ENCODE measurements at regions not wholly inside any gene's neighbourhood (a gene's known extent, or its start where the extent isn't known, plus 50 kb on each side); places are given as distances from the start of the nearest gene placed in this dataset.

DNA sequence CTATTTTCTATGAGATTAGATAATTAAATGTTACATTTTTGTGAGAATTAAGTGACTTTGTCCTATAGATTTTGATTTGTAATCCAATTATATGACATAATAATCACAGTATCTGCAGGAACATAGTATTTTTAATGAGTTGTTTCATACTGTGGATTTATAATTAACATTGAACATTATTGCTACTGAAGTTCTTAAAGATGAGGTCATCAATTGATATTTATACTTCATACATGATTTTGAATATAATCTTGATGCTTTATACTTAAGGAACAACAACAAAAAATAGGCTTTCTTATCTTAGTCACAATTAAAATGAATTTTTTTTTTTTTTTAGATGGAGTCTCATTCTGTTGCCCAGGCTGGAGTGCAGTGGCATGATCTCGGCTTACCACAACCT, 846.6 kb downstream of the SI start:
- Histone ChIP-seq H3K27ac (ENCODE audit: low read depth, low read length) (no peak overlapping the region), H3K27me3 (ENCODE audit: control insufficient read depth, low read length) (no peaks in the 10 kb centered on the region), H4K20me1 (ENCODE audit: control insufficient read depth, insufficient read depth, low read depth, low read length) (no peaks in the 10 kb centered on the region), H3K4me2 (ENCODE audit: low read length) (no peak overlapping the region), H3K4me3 (ENCODE audit: low read length) (no peak overlapping the region), H3K9me2 (replicated peaks; ENCODE audit: control insufficient read depth, low read length) (no peaks in the 10 kb centered on the region), H3K36me3 (ENCODE audit: control insufficient read depth, low read length) (no peaks in the 10 kb centered on the region), H3K9me3 (ENCODE audit: control insufficient read depth, insufficient read depth, low read length) (no peaks in the 10 kb centered on the region), H3F3A (ENCODE audit: control insufficient read depth, insufficient read depth) (no peaks in the 10 kb centered on the region), H3K79me2 (ENCODE audit: control insufficient read depth, low read length) (no peaks in the 10 kb centered on the region), H3K4me1 (ENCODE audit: control insufficient read depth, low read length) (no peaks in the 10 kb centered on the region)
- TF ChIP-seq, protein P1, sequence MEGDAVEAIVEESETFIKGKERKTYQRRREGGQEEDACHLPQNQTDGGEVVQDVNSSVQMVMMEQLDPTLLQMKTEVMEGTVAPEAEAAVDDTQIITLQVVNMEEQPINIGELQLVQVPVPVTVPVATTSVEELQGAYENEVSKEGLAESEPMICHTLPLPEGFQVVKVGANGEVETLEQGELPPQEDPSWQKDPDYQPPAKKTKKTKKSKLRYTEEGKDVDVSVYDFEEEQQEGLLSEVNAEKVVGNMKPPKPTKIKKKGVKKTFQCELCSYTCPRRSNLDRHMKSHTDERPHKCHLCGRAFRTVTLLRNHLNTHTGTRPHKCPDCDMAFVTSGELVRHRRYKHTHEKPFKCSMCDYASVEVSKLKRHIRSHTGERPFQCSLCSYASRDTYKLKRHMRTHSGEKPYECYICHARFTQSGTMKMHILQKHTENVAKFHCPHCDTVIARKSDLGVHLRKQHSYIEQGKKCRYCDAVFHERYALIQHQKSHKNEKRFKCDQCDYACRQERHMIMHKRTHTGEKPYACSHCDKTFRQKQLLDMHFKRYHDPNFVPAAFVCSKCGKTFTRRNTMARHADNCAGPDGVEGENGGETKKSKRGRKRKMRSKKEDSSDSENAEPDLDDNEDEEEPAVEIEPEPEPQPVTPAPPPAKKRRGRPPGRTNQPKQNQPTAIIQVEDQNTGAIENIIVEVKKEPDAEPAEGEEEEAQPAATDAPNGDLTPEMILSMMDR (IDR thresholded peaks at IDR 0.05; ENCODE audit: low read depth, low read length, poor library complexity, severe bottlenecking): no peak
- no peak for TF ChIP-seq EZH2phosphoT487 (IDR thresholded peaks at IDR 0.05; ENCODE audit: borderline replicate concordance, low read length)

DNA sequence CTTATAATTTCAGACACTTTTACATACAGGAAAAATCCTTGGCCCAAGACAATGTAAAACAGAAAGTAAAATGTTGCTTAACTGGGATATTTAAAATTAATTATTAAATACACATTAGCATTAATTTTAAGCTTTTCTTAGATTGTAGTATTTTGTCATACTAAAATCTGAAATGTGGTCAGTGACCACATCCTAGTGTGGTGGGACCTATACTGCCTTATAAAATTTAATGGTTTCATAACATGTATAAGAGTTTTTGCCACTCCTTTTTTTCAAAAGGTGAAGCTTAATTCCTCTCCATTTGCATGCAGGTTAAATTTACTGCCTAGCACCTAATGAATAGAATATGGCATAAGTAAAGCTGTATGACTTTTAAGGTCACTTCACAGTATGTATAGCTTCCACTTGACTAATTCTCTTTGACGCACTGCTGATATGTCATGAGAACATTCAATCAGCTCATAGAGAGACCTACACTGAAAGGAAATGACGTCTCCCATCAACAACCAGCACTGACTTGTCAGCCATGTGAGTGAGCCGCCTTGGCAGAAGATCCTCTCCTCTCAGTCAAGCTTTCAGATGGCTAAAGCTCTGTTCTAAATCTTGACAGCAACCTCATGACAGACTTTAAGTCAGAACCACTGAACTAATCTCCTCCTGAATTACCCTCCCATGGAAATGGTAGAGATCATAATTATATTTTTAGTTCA, 847.8 kb downstream of the SI start:
- Histone ChIP-seq H3K4me2 (ENCODE audit: low read length) (no peak overlapping the region), H3K9me3 (ENCODE audit: control insufficient read depth, insufficient read depth, low read length) (no peaks in the 10 kb centered on the region), H3K4me1 (ENCODE audit: control insufficient read depth, low read length) (no peaks in the 10 kb centered on the region), H4K20me1 (ENCODE audit: control insufficient read depth, insufficient read depth, low read depth, low read length) (no peaks in the 10 kb centered on the region), H3K27ac (ENCODE audit: low read depth, low read length) (no peak overlapping the region), H3K79me2 (ENCODE audit: control insufficient read depth, low read length) (no peaks in the 10 kb centered on the region), H3K4me3 (ENCODE audit: low read length) (no peak overlapping the region), H3K27me3 (ENCODE audit: control insufficient read depth, low read length) (no peaks in the 10 kb centered on the region), H3F3A (ENCODE audit: control insufficient read depth, insufficient read depth) (no peaks in the 10 kb centered on the region), H3K9me2 (replicated peaks; ENCODE audit: control insufficient read depth, low read length) (no peaks in the 10 kb centered on the region), H3K36me3 (ENCODE audit: control insufficient read depth, low read length) (no peaks in the 10 kb centered on the region)
- TF ChIP-seq, protein P1 (IDR thresholded peaks at IDR 0.05; ENCODE audit: low read depth, low read length, poor library complexity, severe bottlenecking): no peak
- TF ChIP-seq EZH2phosphoT487 (IDR thresholded peaks at IDR 0.05; ENCODE audit: borderline replicate concordance, low read length): no peak

- no peaks in the 10 kb centered on the region for H3K9me2 ChIP-seq (replicated peaks; ENCODE audit: control insufficient read depth, low read length)
- H4K20me1 ChIP-seq (ENCODE audit: control insufficient read depth, insufficient read depth, low read depth, low read length): no peaks in the 10 kb centered on the region
- TF ChIP-seq, protein P1 (IDR thresholded peaks at IDR 0.05; ENCODE audit: low read depth, low read length, poor library complexity, severe bottlenecking): no peak
- TF ChIP-seq EZH2phosphoT487 (IDR thresholded peaks at IDR 0.05; ENCODE audit: borderline replicate concordance, low read length): no peak
- H3K27ac ChIP-seq (ENCODE audit: low read depth, low read length): no peak overlapping the region
- no peak overlapping the region for H3K4me3 ChIP-seq (ENCODE audit: low read length)
- H3K9me3 ChIP-seq (ENCODE audit: control insufficient read depth, insufficient read depth, low read length): no peaks in the 10 kb centered on the region
- H3K4me2 ChIP-seq (ENCODE audit: low read length): no peak overlapping the region
- H3K27me3 ChIP-seq (ENCODE audit: control insufficient read depth, low read length): no peaks in the 10 kb centered on the region
- no peaks in the 10 kb centered on the region for H3K79me2 ChIP-seq (ENCODE audit: control insufficient read depth, low read length)
- H3K36me3 ChIP-seq (ENCODE audit: control insufficient read depth, low read length): no peaks in the 10 kb centered on the region
- no peaks in the 10 kb centered on the region for H3F3A ChIP-seq (ENCODE audit: control insufficient read depth, insufficient read depth)
- H3K4me1 ChIP-seq (ENCODE audit: control insufficient read depth, low read length): no peaks in the 10 kb centered on the region
Observed at GRCh38 chr3:164224126-164224525, 854.2 kb downstream of the SI start.

Data from DOHH2 (cell line).